NOMO-1 (cell line): ENCODE measurements at regions not wholly inside any gene's neighbourhood (a gene's known extent, or its start where the extent isn't known, plus 50 kb on each side); places are given as distances from the start of the nearest gene placed in this dataset.
"Not testable (repeated sequence)": the region's sequence is repeated elsewhere in the genome, so short reads cannot be mapped to it uniquely, and the experiment has no call there.

ENCODE experiments used
- DNase-seq, 2 experiments: peaks; one replicate each; lab custom pipeline; 2025; ENCODE audit not compliant: unreplicated experiment in 2 of 2; lab: John Stamatoyannopoulos, UW

DNA sequence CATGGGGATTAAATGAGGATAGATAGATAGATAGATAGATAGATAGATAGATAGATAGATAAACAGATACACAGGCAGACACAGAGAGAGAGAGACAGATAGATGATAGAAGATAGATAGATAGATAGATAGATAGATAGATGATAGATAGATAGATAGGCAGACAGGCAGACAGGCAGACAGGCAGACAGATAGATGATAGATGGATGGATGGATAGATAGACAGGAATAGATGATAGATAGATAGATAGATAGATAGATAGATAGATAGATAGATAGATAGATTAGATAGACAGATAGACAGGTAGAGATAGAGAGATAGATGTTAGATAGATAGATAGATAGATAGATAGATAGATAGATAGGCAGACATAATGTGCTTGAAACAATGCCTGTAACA is 137.3 kb downstream of the MED10 start:
- not testable (repeated sequence) for DNase-seq

DNA sequence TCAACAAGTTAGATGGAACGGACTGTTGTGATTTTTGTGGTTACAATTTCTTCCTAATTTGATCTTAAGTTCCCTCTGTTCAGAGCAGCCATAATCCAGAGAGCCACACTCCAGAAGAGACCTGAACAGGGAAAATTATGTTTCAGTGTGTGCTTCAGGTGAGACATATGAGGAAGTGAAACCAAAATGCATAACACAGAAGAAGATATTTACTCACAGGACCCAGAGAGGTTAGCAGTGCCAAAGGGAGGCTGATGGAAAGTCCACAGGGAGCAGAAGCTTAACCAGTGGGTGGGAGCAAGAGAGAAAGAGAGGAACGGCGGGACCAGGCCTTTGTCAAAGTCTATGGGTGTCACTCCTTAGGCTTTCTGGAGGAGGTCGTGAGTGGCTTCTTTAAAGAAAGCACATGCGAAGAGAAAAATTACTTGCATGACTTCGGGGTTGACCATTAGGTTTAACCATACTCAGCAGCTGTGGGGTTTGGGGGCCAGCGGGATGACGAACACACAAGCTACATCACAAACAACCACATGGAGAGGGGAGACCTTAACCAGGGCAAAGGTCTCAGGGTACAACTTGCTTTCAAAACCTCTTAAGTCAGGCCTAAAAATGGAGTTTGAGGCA is 141.4 kb downstream of the MED10 start:
- no peak for DNase-seq

DNA sequence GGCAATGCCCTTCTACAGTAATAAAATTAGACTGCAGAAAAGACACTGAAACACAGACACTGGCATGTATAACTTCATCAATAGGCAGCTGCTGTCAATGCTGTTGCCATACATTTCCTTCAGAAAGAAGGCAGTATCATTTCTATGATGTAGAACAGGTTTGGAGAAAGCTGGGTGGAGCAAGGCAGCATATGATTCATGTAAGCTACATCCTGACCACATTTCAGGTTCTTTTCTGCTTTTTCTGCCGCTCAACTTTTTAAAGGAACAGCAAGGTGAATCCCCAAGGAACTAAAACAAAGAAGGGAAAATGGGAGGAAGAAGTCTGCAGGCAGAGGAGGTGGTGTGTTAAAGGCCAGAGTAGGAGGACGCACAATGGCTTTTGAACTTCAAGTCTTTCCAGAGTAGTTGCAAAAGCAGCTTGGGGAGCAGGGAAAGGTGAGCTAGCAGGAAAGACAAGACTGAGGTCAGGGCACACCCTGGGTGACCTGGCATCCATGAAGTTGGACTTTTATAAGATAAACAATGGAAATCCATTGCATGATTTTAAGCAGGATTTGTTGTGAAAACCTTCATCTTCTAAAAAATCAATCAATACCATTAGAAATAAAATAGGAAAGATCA is 142.1 kb downstream of the MED10 start:
- no peak for DNase-seq

DNA sequence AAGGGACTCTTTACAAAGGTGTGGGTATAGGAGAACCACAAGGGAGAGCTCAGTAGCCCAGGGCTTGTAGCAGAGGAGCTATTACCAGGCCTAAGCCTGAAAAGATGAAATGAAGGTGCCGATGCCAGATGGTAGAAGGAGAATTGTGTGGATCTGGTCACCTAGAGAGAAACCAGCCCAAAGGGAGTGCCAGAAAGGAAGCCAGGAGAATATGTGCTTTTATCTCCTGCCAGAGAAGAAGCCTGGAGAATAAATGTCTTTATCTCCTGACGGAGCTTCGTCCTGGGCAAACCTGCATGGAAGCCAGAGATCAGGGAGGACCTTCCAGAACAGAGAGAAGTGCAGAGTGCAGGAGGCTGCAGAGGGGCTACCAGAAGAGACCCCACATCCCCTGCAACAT is 142.6 kb downstream of the MED10 start:
- no peak for DNase-seq

DNA sequence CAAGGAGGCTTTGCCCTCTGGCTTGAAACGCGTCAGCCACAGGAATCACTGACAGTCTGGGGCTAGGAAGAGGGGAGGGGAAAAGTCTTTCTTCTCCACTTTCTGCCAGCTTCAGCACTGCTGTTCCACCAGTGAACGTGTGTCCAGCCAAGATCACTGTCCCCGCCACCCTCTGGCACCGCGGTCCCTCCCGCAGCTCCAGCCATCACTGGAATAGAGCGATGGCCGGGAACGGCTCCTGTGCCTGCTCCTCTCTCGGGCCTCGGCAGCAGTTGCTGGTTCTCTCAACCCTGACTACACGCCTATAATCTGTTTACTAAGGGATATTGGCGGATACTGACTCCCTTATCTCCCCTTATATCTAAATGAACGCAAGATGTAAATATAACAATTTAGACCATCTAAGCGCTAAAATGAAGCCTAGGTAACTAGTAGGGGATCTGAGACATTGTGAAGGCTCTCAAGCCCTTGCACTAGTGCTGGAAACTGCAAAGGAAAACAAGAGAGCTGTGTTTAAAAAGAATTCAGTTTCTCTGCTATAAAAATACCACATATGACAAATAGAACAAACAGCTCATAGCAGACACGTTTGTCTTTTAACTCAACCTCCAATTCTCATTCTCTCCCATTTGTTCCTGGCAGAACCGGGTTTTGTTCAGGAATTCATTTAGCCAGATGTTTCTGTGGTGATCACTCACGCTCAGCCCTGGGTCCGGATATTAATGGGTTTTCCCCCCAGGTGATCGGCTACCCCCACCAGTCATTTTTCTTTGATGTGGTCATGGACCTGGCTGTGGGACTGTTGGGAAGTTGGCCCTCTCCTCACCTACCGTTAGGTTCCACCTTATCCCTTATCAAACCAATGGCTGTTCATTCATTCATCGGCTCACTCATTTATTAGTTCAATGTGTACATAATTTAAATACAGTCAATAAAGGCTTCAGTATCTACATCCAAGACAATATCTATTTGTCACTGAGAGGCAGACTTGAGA is 149.8 kb downstream of the MED10 start:
- DNase-seq, result no peak

DNA sequence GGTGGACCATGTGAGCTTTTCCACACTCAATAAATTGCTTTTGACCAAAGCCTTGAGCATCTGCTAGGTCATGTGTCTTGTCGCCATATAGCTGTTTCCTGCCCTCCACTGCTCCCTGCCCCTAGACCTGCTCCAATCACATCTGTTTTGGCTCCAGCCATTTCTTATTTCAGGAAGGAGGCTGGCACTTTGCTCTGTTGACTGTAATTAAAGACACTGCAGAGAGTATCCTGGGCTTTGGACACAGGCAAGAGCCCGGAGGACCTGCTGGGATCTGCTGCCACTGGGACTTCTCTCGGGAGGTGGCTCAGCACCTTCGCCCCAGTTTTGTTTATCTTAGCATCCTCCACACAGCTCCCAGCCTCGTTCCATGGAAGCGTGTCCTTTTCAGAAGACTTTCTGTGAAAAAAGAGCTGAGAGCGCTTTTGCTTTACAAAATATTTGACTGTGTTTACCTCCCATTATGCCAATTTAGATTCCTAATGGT is 153.2 kb downstream of the MED10 start:
- no peak for DNase-seq

DNA sequence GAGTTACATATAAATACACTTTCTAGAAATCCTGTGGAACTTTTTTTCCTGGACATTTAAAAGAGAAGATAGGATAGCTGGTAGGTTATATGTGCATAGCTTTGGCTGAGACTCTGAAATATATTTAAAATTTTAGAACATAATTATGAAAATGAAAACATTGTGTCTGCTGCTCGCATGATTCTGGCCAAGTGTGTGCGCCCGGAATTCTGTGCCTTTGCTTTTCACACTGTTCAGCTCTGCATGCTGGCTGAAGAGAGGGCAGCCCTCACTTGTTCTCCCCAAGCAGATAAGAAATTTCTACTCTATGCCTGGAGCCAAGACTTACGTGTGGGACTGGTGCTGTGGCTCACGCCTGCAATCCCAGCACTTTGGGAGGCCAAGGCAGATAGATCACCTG is 153.9 kb downstream of the MED10 start:
- DNase-seq, result no peak

DNA sequence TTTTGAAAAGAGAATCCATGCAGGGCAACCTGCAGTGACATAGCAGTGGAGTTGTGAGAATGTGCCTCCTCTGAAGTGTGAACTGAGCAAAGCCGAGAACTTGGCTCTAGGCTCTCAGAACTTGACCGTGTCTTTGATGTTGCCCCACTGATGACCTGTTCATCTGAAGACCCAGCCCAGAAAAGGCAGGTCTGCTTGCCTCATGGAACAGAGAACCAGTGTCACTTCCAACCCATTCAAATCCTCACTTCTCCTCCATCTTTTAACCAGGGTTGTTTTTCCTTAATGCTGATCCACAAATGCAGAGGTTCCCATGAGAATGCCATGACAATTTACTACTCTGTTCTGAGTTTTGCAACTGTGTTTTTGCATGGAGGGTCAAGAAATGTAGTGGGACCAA is 155.4 kb downstream of the MED10 start:
- no peak for DNase-seq

DNA sequence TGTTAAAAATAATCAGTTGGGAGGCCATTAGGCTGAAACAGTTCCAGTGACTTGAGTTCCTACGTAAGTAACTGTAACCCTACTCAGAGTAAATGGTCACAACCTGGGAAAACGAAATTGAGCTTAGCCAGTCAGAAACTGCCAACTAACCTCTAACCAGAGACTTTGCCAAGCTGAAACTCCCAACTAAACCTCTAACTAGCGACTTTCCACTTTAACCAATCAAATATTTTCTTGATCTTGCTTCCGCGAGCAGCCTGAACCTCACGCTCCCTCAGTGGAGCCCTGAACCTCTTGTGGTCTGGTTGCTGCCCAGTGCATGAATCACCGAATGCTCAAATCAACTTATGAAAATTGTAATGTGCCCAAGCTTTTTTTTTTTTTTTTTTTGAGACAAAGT is 156.2 kb downstream of the MED10 start:
- no peak for DNase-seq

DNA sequence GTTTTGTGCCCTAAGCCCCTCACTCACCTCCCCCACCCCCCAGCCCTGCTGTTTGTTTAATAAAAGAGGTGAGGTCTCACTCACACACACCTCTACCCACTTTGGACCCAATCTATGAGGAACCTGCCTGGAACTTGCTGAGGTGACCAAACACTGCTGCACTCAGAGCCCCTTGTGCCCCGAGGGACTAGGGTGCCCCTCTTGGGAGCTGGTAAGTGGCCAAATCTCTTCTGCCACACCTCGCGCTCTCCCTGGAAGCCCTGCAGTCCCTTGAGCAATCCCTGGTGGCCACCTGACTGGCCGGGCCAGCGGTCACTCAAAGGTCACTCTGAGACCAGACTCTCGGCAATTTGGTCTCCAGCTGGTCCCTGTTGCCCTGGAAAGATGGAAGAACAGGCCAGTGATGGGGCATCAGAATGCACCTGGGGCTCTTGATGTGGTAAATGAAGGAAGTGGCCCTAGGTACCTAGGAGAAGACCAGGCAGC is 157.2 kb downstream of the MED10 start:
- DNase-seq, result no peak

DNA sequence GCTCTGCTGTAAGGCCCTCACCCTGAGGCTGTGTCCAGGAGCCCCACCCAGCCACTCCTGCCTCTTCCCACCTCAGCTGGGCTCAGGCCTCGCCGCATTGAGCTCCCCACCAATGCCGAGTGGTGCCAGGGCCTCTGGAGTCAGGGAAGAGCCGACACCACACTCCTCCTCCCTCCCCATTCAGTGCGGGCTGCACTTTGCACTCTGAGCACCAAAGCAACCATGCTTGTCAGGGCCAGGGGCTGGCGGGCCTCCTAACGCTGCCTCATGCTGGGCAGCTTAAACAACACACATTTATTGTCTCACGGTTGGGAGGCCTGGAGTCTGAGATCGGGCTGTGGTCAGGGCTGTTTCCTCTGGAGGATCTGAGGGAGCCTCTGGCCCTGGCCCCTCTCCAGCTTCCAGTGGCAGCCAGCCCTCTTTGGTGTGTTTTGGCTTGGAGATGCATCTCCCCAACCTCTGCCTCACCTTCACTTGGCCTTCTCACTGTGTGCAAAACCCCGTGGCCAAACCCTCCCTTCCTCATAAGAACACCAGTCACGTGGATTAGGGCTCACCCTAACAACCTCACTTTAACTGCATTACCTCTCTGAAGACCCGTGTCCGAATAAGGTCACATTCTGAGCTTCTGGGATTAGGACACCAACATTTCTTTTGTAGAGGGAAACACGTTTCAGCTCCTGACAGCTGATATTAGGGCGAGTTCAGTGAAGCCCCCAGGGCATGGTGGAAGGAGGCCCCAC is 157.8 kb downstream of the MED10 start:
- DNase-seq, result no peak

DNA sequence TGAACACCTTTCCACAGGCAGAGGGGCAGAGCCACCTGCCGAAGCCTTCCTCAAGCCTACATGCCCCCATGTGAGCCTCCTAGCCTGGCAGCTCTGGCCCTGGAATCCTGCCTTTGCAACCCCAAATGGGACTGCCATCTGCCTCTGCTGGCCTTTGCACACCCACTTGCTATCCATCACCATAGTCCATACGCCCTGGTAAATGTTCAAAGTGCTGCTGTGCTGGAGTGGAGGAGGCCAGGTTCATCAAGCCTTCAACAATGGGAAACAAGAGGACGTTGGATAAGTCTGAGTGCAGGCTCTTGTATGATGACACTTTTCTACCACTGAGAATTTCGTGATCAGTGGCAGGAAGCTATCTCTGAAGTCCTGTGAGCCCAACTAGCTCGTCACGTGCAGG is 159.8 kb downstream of the MED10 start:
- DNase-seq, result no peak

DNA sequence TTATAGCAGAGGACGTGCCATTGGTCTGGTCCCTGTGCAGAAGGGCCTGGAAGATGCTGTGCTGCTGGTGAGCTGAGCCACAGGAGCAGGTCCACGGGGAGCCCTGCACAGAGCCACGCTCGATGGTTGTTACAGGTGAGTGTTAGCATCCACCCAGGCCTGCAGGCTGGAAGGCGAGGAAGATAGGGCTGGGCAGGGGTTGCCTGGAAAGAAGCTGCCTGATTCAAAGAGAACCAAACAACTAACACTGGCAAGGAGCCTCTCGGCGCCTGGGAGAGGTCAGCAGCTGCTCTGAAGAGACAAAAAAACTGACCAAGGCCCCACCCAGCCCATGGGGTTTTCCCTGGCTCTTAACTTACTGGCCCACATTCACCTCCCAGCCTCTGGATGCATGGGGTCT is 160.2 kb downstream of the MED10 start:
- DNase-seq, result no peak

DNA sequence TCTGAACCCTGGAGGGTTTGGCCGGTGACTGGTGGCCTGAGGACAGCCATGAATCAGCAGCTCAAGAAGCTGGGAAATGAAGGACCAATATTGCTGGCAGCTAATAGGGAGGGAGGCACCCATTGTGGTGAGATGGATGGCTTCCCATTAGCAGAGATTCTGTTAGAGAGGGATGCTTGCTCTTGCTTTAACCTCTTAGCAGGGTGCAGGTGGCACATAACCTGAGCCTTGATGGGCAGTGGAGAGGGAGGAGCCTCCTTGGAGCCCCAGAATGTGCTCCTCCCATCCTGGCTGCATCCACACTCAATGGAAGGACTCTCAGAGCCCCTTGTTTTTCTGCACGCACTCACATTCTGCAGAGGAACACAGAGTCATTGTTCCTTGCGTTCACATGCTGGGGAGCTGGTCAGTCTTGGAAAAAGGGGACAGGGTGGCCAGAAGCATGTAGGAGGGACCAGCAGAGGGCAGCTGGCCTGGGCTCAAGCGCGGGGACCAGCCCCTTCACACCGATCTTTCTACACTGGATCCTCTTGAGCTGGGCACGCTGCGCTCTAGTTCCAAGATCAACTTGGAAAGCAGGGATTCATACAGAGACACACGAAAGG is 161.8 kb downstream of the MED10 start:
- no peak for DNase-seq

DNA sequence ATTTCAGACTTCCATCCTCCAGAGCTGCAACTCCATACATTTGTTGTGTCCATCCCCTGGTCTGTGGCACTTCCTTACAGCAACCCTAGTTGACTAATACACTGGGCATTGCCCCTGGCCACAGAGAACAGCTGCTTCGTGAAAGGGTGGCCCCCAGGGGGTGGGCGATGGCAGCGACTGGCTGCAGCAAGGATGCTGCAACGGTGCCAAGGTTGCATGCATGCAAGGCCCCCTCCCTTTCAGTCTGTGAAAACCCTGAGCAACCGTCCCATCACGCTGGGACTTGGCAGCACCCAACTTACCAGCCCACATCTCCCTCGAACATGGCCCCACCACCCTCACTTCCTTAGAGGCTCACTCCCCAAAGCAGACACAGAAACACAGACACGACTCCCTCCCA is 162.5 kb downstream of the MED10 start:
- no peak for DNase-seq

DNA sequence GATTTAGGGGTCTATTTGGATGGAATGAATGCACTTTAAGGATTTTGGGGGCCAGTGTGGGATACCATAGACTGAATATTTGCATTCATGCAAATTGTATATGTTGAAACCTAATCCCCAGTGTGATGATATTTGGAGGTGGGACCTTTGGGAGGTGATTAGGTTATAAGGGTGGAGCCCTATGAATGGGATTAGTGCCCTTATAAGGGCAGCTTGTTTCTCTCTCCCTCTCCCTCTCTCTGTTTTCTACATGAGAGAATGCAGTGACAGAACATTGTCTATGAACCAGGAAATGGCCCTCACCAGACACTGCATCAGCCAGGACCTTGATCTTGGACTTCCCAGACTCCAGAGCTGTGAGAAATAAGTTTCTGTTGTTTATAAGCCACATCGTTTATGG is 166.1 kb downstream of the MED10 start:
- no peak for DNase-seq

DNA sequence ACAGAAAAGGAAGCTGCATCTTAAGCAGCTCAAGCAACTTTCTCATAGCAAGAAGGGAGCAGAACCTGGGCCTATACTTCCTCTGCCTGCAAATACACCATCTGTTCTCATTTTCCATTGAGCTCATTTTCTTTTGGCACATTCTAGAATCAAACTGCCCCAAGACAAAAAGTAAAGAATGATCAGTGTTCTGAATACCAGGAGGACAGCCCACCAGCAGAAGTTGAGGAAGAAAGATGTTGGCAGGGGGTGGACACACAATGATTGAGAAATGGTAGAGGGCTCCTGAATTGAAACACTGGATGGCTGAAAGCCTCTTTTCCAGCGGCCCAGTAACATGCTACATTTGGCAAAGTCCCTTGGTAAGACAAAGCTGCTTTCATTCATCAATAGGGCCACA is 171.8 kb downstream of the MED10 start:
- DNase-seq, result no peak

DNA sequence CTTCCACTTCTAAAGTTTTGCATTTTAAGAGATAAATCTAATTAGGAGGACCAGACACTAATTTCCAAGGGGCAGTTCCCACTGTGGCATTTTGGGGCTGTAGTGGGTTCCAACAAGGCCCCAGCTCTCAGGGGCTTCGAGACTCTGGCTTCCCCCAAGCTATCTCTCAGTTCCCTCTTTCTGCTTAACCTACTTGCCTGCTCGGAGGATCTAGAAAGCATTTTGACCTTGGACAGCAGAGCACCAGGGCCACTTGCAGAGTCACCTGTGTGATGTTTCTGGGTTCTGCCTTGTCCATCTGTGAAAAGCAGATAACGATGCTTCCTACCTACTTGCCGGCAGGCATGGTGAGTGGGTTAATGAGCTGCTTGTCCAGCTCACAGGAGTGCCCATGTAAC is 175.4 kb downstream of the MED10 start:
- no peak for DNase-seq

DNA sequence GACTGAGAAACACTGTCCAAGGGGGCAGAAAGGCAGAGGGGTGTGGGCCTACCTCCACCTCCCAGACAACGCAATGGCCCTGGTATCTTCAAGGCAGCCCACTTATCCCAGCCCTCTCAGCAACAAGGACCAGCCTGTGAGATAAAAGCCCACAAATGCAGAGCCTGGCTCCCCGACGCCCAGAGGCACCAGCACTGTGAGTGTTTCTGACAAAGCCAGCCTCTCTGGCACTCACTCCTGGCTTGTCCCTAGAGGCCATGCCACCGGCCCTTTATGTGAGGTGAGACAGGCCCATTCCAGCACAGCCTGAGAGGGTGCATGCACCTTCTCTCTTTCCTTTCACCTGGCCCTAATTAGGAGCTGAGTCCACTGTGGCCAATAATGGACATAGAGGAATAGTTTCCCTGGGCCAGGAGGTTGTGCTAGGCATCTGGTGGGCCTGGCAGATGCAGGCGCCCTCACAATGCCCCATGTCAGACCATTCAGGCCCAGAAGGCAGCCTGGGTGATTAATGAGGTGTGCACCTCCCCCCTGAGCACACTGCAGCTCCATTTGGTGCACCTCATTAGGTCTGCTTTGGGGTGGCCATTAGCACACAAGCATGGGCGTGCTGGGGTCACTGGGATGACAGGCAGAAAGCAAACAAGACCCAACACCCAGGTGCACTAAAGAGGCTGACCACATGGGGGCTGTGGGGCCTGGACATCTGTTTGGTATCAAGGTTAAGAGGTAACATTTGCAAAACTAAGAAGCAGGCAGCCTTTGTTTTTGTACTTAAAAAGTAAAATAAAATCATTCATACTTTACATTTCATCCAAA is 176.0 kb downstream of the MED10 start:
- no peak for DNase-seq

DNA sequence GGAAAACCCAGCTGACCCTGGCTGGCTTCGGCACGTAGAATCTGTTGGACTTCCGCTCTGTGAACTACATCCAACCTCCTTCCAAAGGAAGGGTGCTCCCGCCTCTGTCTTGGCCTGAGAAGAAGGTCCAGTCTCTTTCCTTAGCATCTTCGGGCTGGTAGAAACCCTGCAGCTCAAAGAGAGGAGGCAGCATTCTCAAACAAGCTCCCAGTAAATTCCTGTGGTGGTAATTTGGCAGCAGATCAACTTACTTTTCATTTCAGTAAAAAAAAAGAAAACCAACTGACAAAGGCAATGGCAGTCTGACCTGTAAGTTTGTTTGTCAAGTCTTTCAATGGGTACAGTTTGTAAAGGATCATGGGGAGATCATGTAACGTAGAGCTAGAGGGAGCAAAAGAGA is 176.7 kb downstream of the MED10 start:
- no peak for DNase-seq
